ENCODE measurements at regions not wholly inside any gene's neighbourhood (a gene's known extent, or its start where the extent isn't known, plus 50 kb on each side); places are given as distances from the start of the nearest gene placed in this dataset.
"Not testable (repeated sequence)": the region's sequence is repeated elsewhere in the genome, so short reads cannot be mapped to it uniquely, and the experiment has no call there.

DNA sequence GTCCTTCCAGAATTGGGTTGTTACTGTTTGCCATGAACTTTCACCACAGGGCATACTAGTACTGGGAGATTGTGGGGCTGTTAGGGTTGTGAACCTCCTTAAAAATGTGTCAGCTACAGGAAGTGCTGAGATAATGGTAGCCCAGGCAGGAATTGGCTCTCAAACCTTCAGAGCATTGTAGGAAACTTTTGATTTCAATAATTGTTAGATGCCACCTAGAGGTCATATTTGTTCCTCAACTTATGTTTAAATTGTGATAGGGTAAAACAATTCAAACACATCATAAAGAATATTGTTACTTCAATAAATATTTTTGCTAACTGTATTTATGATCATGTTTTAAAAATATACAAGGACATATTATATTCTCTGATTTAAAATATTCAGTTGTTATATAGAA lies 594.6 kb downstream of the ADCYAP1 start:
- DNase-seq = no peak

- DNase-seq = no peak
Observed at GRCh38 chr18:1503847-1504246, 599.2 kb downstream of the ADCYAP1 start.

- DNase-seq = no peak
Observed at GRCh38 chr18:1505856-1506255, 601.2 kb downstream of the ADCYAP1 start.

DNA sequence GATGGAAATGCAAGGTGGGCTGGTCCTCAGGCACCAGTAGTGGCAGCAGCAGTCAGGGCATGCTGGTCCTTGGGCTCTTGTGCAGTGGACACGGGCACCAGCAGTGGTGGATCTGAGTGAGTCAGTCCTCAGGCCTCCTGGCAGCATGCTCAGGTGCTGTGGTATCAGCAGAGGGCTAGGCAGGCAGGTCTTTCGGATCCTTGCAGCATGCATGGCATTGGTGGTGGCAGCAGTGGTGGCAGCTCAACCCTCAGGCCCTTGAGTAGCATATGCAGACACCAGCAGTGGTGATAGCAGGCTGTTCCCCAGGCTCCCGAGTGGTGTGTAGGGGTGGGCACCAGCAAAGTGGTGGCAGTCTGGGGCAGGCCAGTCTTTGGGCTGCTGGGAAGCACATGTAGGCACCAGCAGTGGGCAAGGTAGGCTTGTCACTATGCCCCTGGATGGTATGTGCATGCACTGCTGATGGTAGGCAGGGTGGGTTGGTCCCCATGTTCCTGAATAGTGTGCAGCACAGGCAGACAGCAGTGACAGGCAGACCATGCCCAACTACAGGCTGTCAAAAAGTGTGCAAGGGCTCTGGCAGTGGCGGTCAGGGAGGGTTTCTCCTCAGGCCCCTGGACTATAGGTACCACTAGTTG lies 606.0 kb downstream of the ADCYAP1 start:
- DNase-seq = no peak

DNA sequence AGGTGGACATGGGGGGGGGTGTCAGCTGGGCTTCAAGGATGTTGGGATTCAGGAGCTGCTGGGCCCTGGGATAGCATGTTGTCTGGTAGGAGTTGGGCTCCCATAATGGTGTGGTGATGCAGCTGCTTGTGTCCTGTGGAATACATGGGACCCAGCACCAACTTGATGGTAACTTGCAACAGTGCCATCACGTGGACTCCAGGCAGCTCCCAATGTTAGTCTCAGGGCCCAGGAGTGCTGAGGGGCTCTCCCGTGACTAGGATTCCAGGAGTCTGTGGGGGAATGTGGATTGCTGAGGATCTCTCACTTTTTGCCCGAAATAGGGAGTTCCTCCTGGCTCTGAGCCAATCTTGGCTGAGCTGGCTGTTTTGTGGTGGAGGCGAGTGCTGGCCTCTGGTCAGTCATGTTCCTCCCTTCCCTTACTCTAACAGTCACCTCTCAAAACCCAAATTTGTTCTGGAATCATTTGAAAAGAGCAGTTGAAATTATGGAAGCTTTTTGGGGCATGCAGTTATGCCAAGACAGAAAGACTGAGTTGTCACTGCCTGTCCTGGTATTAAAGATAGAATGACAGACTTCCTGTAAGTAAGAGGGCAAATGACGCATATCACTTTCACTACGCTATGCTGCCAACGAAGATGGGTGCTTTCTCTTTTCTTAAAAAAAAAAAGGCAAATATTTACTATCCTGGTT lies 607.1 kb downstream of the ADCYAP1 start:
- DNase-seq = no peak

GRCh38 chr18:1513519-1513918 lies 608.8 kb downstream of the ADCYAP1 start:
- DNase-seq = no peak

DNA sequence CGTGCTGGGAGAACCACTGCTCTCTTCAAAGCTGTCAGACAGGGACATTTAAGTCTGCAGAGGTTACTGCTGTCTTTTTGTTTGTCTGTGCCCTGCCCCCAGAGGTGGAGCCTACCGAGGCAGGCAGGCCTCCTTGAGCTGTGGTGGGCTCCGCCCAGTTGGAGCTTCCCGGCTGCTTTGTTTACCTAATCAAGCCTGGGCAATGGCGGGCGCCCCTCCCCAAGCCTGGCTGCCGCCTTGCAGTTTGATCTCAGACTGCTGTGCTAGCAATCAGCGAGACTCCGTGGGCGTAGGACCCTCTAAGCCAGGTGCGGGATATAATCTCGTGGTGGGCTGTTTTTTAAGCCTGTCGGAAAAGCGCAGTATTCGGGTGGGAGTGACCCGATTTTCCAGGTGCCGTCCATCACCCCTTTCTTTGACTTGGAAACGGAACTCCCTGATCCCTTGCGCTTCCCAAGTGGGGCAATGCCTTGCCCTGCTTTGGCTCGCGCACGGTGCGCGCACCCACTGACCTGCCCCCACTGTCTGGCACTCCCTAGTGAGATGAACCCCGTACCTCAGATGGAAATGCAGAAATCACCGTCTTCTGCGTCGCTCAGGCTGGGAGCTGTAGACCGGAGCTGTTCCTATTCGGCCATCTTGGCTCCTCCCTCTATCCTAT lies 617.0 kb downstream of the ADCYAP1 start:
- DNase-seq = not testable (repeated sequence)

GRCh38 chr18:1522249-1522615 lies 617.6 kb downstream of the ADCYAP1 start:
- no peak for DNase-seq

GRCh38 chr18:1526991-1527390 lies 622.3 kb downstream of the ADCYAP1 start:
- DNase-seq = no peak

DNA sequence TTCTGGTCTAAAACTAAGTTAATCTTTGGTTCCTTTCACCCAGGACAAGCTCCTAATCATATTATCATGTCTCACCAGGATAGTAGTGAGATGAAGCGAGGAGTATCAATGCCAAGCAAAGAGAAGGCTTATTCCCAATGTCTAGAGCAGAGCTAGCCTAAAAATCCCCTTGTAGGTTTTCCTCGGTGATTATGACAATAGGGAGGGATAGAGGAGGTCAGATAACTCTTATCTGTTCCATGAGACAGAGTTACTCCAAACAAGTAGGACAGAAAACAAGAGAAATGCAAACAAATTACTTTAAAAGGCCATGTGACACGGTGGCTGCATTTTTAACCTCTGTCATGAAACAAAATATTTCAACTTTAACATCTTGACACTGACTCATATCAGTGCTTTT lies 623.1 kb downstream of the ADCYAP1 start:
- DNase-seq = no peak

- DNase-seq = no peak
Observed at GRCh38 chr18:1528447-1528846, 623.8 kb downstream of the ADCYAP1 start.

- no peak for DNase-seq
Observed at GRCh38 chr18:1528964-1529509, 624.4 kb downstream of the ADCYAP1 start.

GRCh38 chr18:1530650-1531049 lies 626.0 kb downstream of the ADCYAP1 start:
- no peak for DNase-seq

GRCh38 chr18:1539276-1539675 lies 634.6 kb downstream of the ADCYAP1 start:
- DNase-seq = no peak

DNA sequence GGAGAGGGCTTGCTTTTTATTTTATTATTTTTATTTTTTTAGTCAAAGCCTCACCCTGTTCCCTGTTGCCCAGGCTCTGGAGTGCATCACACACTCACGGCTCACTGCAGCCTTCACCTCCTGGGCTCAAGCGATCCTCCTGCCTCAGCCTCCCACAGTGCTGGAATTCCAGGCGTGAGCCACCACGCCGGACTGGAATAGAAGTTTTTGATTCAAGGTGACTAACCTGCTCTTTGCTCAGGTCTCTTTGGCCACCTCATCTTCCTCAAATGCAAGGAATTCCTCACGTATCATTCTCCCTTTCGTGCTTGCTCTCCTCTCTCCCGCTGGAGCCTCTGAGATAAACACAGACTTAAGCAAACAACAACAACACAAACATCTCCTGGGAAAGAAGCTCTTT lies 636.8 kb downstream of the ADCYAP1 start:
- no peak for DNase-seq

DNA sequence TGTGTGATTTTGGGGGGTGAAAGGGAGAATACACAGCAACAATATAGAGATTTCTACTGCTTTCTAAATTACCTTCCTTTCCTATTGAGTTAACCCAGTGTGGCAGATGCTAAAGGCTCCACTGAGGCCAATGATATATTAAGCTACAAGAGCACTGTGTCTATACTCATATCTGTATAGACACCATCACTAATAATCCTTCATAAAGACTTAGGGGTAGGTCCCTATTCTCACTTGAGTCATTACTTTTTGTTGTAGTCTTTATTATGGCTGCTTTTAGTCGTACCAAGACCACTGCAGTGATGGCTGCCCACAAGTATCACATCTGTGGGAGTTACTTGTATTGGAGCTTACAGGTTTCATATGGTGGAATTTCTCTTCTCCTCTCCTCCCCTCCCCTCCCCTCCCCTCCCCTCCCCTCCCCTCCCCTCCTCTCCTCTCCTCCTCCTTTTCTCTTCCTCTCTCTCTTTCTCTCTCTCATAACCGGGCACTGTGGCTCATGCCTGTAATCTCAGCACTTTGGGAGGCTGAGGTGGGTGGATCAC lies 637.6 kb downstream of the ADCYAP1 start:
- no peak for DNase-seq

- DNase-seq = no peak
Observed at GRCh38 chr18:1544016-1544415, 639.3 kb downstream of the ADCYAP1 start.

DNA sequence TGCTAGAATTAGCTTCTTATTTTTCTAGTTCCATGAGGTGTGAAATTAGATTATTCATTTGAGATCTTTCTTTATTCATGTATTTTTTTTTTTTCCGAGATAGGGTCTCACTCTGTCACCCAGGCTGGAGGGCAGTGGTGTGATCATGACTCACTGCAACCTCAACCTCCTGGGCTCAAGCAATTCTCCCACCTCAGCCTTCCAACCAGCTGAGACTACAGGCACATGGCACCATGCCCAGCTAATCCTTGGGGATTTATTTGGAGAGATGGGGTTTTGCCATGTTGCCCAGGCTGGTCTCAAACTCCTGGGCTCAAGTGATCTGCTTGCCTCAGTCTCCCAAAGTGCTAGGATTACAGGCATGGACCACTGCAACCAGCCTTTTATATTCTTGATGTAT lies 653.0 kb downstream of the ADCYAP1 start:
- DNase-seq = not testable (repeated sequence)

DNA sequence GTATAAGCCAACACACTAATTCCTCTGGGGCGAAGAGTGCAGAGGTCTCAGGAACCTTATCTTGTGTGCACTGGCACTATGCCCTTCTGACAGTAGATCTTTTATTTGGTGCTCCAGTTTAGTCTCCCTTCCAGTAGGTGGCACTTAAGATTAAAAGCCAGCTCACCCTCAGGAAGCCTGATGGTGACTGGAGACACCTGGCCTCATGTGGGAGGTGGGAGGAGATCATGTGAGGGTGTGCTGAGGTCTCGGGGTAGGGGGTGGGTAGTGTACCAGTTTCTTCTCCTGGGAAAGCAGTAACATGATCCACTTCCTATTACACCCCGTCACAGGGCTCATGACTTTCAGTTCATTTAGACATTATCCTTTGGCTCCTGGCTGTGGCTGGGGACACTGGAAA lies 654.9 kb downstream of the ADCYAP1 start:
- no peak for DNase-seq

DNA sequence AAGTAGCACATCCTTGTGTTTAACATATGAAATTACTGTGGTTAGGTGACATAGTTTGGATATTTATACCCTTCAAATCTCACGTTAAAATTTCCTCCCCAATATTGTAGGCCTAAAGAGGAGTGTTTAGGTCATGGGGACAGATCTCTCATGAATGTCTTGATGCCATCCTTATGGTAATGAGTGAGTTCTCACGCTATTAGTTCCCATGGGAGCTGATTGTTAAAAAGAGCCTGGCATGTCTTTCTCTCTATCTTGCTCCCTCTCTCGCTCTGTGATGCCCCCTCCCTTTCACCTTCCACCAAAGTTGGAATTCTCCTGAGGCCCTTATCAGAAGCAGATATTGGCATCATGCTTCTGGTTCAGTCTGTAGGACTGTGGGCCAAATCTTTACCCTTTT lies 660.1 kb downstream of the ADCYAP1 start:
- DNase-seq = no peak

- DNase-seq = no peak
Observed at GRCh38 chr18:1571206-1571605, 666.5 kb downstream of the ADCYAP1 start.

DNA sequence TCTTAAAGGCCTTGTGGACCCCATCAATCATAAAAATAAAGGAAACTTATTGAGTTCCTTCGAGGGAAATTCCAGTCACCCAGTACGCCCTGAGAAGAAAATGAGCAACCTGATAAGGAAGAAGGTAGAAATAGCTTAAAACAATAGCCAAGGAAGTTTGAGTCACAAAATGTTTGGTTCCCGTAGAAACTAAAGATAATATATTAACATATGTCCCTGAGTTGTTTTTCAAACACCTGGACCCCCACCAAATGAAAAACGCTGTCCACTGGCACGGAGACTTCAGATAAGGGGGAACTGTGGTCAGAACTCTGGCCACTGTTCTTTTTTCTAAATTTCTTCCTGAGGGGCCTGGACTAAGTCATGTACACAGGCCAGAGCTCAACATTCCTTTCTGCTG lies 669.1 kb downstream of the ADCYAP1 start:
- no peak for DNase-seq

- DNase-seq = no peak
Observed at GRCh38 chr18:1575084-1575483, 670.4 kb downstream of the ADCYAP1 start.

DNA sequence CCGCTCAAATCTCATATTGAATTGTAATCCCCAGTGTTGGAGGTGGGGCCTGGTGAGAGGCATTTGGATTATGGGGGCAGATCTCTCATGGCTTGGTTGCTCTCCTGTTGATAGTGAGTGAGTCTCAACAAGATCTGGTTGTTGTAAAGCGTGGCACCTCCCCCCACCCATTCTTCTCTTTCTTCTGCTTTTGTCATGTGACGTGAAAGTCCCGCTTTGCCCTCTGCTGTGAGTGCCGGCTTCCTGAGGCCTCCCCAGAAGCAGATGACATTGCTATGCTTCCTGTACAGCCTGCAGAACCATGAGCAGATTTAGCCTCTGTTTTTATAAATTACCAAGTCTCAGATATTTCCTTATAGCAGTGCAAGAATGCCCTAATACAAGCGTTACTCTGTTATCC lies 673.8 kb downstream of the ADCYAP1 start:
- DNase-seq = no peak
